Spleen (tissue), 7 donors: ENCODE measurements at regions not wholly inside any gene's neighbourhood (a gene's known extent, or its start where the extent isn't known, plus 50 kb on each side); places are given as distances from the start of the nearest gene placed in this dataset.

Source experiments
- CTCF ChIP-seq, 11 experiments: fragments of 200-600 bp in 7 of 11; fragments of 450-650 bp in 4 of 11; sonication (generic) in 4 of 11; IDR thresholded peaks in 8 of 11; conservative IDR thresholded peaks in 3 of 11; 1 replicate in 7 of 11; 2 replicates in 4 of 11; pipeline versions ENCODE4 v1.4.0 to v1.8.0; 2016 to 2021; ENCODE audit warnings: antibody characterized with exemption in 11 of 11, inconsistent platforms in 4 of 11, mild to moderate bottlenecking in 1 of 11
- POLR2A ChIP-seq, 3 donors: fragments of 450-650 bp; IDR thresholded peaks; one replicate each; pipeline ENCODE4 v1.5.1; 2017; ENCODE audit warnings: antibody characterized with exemption in 3 of 3, mild to moderate bottlenecking in 1 of 3
- POLR2AphosphoS5 ChIP-seq, 3 donors: sonication (generic); formaldehyde crosslinking; IDR thresholded peaks; one replicate each; pipeline ENCODE4 v1.5.1; 2017; ENCODE audit warnings: antibody characterized with exemption in 3 of 3
- donor health status: DM: no; HTN: no; CAD: no; lungs with moderate emphysema.
- donor health status: DM: no; HTN: no; CAD: no.
- donor health status: DM: no; HTN: no; CAD: no.

- TF ChIP-seq CTCF (IDR thresholded peaks at IDR 0.05 in 8 of 11, conservative IDR thresholded peaks at IDR 0.05 in 3 of 11) (no peak), POLR2A (IDR thresholded peaks at IDR 0.05) (no peak), POLR2AphosphoS5 (IDR thresholded peaks at IDR 0.05) (no peak)
Observed at GRCh38 chr3:124132813-124133212, 140.9 kb upstream of the ROPN1 start.
